WTC11 (cell line): ENCODE measurements at regions not wholly inside any gene's neighbourhood (a gene's known extent, or its start where the extent isn't known, plus 50 kb on each side); places are given as distances from the start of the nearest gene placed in this dataset.

Experiments used
- USF2 ChIP-seq: sonication (generic); formaldehyde crosslinking; IDR thresholded peaks from 2 replicates; pipeline ENCODE4 v1.8.1; 2023; ENCODE audit warnings: mild to moderate bottlenecking, missing genetic modification reagents, moderate library complexity
- ZNF121 ChIP-seq: sonication (generic); formaldehyde crosslinking; IDR thresholded peaks from 2 replicates; pipeline ENCODE4 v1.8.0; 2023; ENCODE audit warnings: missing genetic modification reagents
- TF ChIP-seq, protein P1 (sequence below): fragments of 200-600 bp; IDR thresholded peaks from 2 replicates; pipeline ENCODE4 v1.8.0; 2022; ENCODE audit warnings: antibody characterized with exemption
- TF ChIP-seq, protein P2 (sequence below): sonication (generic); formaldehyde crosslinking; IDR thresholded peaks from 2 replicates; pipeline ENCODE4 v1.8.0; 2023; ENCODE audit warnings: missing genetic modification reagents

DNA sequence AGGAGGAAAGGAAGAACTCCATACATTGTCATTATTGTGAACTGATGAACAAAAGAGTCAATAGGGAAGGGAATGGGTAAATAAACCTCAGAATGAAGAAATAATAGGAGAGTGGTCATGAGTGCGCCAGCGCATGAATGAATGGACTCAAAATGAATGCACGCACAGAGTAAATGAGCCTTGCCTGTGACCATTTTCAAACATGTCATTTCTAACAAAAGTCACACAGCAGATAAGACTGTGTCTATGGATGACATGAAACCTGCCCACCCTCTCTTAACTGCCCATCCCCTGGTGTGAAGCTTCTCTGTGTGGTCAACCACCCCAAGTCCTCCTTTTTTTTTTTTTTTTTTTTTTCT lies 121.1 kb upstream of the TEX51 start:
- TF ChIP-seq USF2 (CRISPR knock-in tag): no peak
- TF ChIP-seq, protein P1, sequence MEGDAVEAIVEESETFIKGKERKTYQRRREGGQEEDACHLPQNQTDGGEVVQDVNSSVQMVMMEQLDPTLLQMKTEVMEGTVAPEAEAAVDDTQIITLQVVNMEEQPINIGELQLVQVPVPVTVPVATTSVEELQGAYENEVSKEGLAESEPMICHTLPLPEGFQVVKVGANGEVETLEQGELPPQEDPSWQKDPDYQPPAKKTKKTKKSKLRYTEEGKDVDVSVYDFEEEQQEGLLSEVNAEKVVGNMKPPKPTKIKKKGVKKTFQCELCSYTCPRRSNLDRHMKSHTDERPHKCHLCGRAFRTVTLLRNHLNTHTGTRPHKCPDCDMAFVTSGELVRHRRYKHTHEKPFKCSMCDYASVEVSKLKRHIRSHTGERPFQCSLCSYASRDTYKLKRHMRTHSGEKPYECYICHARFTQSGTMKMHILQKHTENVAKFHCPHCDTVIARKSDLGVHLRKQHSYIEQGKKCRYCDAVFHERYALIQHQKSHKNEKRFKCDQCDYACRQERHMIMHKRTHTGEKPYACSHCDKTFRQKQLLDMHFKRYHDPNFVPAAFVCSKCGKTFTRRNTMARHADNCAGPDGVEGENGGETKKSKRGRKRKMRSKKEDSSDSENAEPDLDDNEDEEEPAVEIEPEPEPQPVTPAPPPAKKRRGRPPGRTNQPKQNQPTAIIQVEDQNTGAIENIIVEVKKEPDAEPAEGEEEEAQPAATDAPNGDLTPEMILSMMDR: no peak; the same call in 1 of the 2 replicates
- no peak for TF ChIP-seq ZNF121 (CRISPR knock-in tag)
- TF ChIP-seq, protein P2, sequence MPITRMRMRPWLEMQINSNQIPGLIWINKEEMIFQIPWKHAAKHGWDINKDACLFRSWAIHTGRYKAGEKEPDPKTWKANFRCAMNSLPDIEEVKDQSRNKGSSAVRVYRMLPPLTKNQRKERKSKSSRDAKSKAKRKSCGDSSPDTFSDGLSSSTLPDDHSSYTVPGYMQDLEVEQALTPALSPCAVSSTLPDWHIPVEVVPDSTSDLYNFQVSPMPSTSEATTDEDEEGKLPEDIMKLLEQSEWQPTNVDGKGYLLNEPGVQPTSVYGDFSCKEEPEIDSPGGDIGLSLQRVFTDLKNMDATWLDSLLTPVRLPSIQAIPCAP: no peak
